Fibroblast of lung (primary cell): ENCODE measurements at regions not wholly inside any gene's neighbourhood (a gene's known extent, or its start where the extent isn't known, plus 50 kb on each side); places are given as distances from the start of the nearest gene placed in this dataset.

ENCODE experiments used
- EZH2 ChIP-seq: IDR thresholded peaks from 2 replicates; pipeline ENCODE4 v1.5.1; 2012; ENCODE audit warnings: low read length, control low read depth, mild to moderate bottlenecking; ENCODE audit errors: missing control alignments
- TF ChIP-seq, protein P1 (sequence below), 2 donors: IDR thresholded peaks in 1 of 2; conservative IDR thresholded peaks in 1 of 2; 1 replicate in 1 of 2; 2 replicates in 1 of 2; pipeline ENCODE4 v1.5.1; 2011 to 2012; ENCODE audit warnings: low read length in 2 of 2, control low read depth in 1 of 2, inconsistent platforms in 1 of 2, low read depth in 1 of 2, mild to moderate bottlenecking in 1 of 2

DNA sequence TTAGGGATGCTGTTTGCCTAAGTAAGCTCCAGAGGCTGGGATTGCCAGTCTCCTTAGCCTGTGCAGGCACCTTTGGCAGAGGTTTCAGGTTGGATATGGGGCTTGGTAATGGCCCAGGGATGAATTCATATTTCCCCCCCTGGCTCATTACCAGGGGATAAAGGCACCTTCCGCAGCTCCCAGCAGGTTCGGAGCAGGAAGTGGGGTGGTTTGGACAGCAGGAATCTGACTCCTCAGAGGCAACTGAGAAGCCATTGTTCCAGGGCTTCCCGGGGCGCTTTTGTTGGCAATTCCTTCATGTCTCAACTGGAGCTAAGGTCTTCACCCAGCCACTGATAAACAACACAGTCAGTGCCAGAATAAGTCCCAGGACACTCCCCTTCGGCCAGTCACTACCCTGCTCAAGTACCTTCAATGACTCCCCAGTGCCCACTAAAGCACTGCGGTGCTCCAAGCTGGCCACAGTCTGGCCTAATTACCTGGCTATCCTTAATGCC lies 85.3 kb upstream of the SLC6A6 start:
- TF ChIP-seq, protein P1, sequence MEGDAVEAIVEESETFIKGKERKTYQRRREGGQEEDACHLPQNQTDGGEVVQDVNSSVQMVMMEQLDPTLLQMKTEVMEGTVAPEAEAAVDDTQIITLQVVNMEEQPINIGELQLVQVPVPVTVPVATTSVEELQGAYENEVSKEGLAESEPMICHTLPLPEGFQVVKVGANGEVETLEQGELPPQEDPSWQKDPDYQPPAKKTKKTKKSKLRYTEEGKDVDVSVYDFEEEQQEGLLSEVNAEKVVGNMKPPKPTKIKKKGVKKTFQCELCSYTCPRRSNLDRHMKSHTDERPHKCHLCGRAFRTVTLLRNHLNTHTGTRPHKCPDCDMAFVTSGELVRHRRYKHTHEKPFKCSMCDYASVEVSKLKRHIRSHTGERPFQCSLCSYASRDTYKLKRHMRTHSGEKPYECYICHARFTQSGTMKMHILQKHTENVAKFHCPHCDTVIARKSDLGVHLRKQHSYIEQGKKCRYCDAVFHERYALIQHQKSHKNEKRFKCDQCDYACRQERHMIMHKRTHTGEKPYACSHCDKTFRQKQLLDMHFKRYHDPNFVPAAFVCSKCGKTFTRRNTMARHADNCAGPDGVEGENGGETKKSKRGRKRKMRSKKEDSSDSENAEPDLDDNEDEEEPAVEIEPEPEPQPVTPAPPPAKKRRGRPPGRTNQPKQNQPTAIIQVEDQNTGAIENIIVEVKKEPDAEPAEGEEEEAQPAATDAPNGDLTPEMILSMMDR (conservative IDR thresholded peaks at IDR 0.05 in 1 of 2, IDR thresholded peaks at IDR 0.05 in 1 of 2; ENCODE audit: low read depth in 1 of 2, low read length in 2 of 2): no peak
- TF ChIP-seq EZH2: no peak
